NB4 (cell line): ENCODE measurements at regions not wholly inside any gene's neighbourhood (a gene's known extent, or its start where the extent isn't known, plus 50 kb on each side); places are given as distances from the start of the nearest gene placed in this dataset.
"Not testable (repeated sequence)": the region's sequence is repeated elsewhere in the genome, so short reads cannot be mapped to it uniquely, and the experiment has no call there.

Experiments used
- CTCF ChIP-seq: IDR thresholded peaks from one replicate; pipeline ENCODE4 v1.5.1; 2012; ENCODE audit warnings: low read depth, low read length
- MAX ChIP-seq: IDR thresholded peaks from 2 replicates; pipeline ENCODE4 v1.6.1; 2011; ENCODE audit warnings: low read depth, low read length
- MYC ChIP-seq: IDR thresholded peaks from 2 replicates; pipeline ENCODE4 v1.6.1; 2011; ENCODE audit warnings: low read depth, low read length
- POLR2A ChIP-seq: IDR thresholded peaks from 2 replicates; pipeline ENCODE4 v1.6.1; 2011; ENCODE audit warnings: mild to moderate bottlenecking; ENCODE audit not compliant: insufficient read length; ENCODE audit errors: extremely low read depth

- not testable (repeated sequence) for TF ChIP-seq POLR2A, CTCF, MYC, MAX
These were observed 584.2 kb upstream of the SLC39A10 start for GRCh38 chr2:195072806-195073205.
